A673 (cell line): ENCODE measurements at regions not wholly inside any gene's neighbourhood (a gene's known extent, or its start where the extent isn't known, plus 50 kb on each side); places are given as distances from the start of the nearest gene placed in this dataset.

Source experiments
- BruUV-seq: library from RNA; stranded (reverse); fragments of 400-500 nt; replicated peaks from 2 replicates; lab custom pipeline; 2021; lab: Mats Ljungman, UMichigan
- CTCF ChIA-PET: fragments of 300-600 bp; sonication (Branson Sonifier 250); formaldehyde crosslinking; loops from one replicate; lab custom pipeline; 2022; ENCODE audit warnings: antibody characterized with exemption; lab: Charles Lee
- POLR2A ChIA-PET: fragments of 300-600 bp; sonication (Branson Sonifier 250); formaldehyde crosslinking; loops from one replicate; lab custom pipeline; 2022; ENCODE audit warnings: antibody characterized with exemption; ENCODE audit not compliant: low non-redundant PET; lab: Charles Lee
- DNase-seq: peaks from one replicate; pipeline ENCODE4 v3.0.0-alpha.2; 2015; ENCODE audit warnings: low spot score
- H3K27ac ChIP-seq: fragments of 200-600 bp; sonication (generic); 2 replicates; pipeline ENCODE4 v1.5.1; 2016; ENCODE audit warnings: mixed run types, low read depth, mild to moderate bottlenecking, mixed read lengths, antibody characterized with exemption, low read length; ENCODE audit not compliant: poor library complexity, severe bottlenecking
- H3K27me3 ChIP-seq: fragments of 200-600 bp; sonication (generic); replicated peaks from 2 replicates; pipeline ENCODE4 v1.6.1; 2017; ENCODE audit warnings: mixed run types, low read depth, mild to moderate bottlenecking, mixed read lengths, antibody characterized with exemption, low read length; ENCODE audit not compliant: insufficient read depth, poor library complexity
- H3K36me3 ChIP-seq: fragments of 200-600 bp; sonication (generic); 2 replicates; pipeline ENCODE4 v1.6.1; 2016; ENCODE audit warnings: mixed run types, mild to moderate bottlenecking, mixed read lengths, antibody characterized with exemption, low read length; ENCODE audit not compliant: insufficient read depth, poor library complexity, severe bottlenecking
- H3K4me1 ChIP-seq: fragments of 200-600 bp; sonication (generic); 2 replicates; pipeline ENCODE4 v1.6.1; 2017; ENCODE audit warnings: mixed run types, mild to moderate bottlenecking, mixed read lengths, antibody characterized with exemption, low read length; ENCODE audit not compliant: insufficient read depth, poor library complexity, severe bottlenecking
- H3K4me3 ChIP-seq: fragments of 200-600 bp; sonication (generic); 2 replicates; pipeline ENCODE4 v1.5.1; 2016; ENCODE audit warnings: low read depth, mixed run types, mild to moderate bottlenecking, mixed read lengths, low read length; ENCODE audit not compliant: poor library complexity, severe bottlenecking
- H3K9me3 ChIP-seq: fragments of 200-600 bp; sonication (generic); 2 replicates; pipeline ENCODE4 v1.6.1; 2016; ENCODE audit warnings: mixed run types, low read depth, mild to moderate bottlenecking, mixed read lengths, antibody characterized with exemption, low read length; ENCODE audit not compliant: poor library complexity, severe bottlenecking
- EZH2 ChIP-seq: fragments of 200-600 bp; sonication (generic); IDR thresholded peaks from 2 replicates; pipeline ENCODE4 v1.6.1; 2017; ENCODE audit warnings: borderline replicate concordance, low read depth, mild to moderate bottlenecking, mixed read lengths, antibody characterized with exemption, low read length; ENCODE audit not compliant: poor library complexity, severe bottlenecking
- intact Hi-C: fragments of 100-400 bp; cut with micrococcal nuclease; formaldehyde crosslinking; loops from one replicate; pipeline ENCODE4 v1.10.0; 2022; ENCODE audit not compliant: unreplicated experiment
- TF ChIP-seq, protein P1 (sequence below): fragments of 300-800, 200-600 bp; sonication (generic); conservative IDR thresholded peaks from 2 replicates; pipeline ENCODE4 v1.5.1; 2017; ENCODE audit warnings: low read depth, mild to moderate bottlenecking, antibody characterized with exemption, low read length, moderate library complexity, mixed read lengths

DNA sequence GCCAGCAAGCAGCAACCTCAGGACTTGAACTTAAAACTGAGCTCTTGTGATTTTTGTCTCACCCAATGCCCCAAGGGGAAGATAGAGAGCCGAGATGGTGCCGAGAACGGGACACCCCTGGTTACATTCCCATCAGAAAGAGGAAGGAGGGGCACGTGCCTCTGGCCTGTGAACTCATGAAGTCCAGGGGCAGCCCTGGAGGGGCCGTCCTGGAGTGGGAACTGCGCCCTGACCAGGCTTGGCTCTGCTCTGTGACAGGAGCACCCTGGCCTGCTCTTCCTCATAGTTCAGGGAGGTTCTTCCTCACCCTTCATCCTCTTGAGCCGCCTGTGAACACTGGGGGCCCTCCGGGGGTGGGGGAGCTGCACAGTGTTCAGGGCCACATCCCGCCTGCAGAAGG is 130.3 kb upstream of the FOXF1 start:
- Histone ChIP-seq H3K4me1 (no peaks in the 10 kb centered on the region), H3K9me3 (no peaks in the 10 kb centered on the region), H3K36me3 (no peaks in the 10 kb centered on the region), H3K27ac (no peak overlapping the region), H3K4me3 (no peak overlapping the region), H3K27me3 (peaks cover 39% of the 10 kb centered on the region)
- BruUV-seq = no TSS peak
- DNase-seq = no peak
- intact Hi-C loops = no loop called here
- POLR2A ChIA-PET = no interaction called here
- no peak for TF ChIP-seq EZH2
- TF ChIP-seq, protein P1, sequence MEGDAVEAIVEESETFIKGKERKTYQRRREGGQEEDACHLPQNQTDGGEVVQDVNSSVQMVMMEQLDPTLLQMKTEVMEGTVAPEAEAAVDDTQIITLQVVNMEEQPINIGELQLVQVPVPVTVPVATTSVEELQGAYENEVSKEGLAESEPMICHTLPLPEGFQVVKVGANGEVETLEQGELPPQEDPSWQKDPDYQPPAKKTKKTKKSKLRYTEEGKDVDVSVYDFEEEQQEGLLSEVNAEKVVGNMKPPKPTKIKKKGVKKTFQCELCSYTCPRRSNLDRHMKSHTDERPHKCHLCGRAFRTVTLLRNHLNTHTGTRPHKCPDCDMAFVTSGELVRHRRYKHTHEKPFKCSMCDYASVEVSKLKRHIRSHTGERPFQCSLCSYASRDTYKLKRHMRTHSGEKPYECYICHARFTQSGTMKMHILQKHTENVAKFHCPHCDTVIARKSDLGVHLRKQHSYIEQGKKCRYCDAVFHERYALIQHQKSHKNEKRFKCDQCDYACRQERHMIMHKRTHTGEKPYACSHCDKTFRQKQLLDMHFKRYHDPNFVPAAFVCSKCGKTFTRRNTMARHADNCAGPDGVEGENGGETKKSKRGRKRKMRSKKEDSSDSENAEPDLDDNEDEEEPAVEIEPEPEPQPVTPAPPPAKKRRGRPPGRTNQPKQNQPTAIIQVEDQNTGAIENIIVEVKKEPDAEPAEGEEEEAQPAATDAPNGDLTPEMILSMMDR = no peak
- CTCF ChIA-PET = no interaction called here

- POLR2A ChIA-PET = no interaction called here
Measured at GRCh38 chr16:86381491-86381890, 128.8 kb upstream of the FOXF1 start.

GRCh38 chr16:86382067-86382773 is 128.1 kb upstream of the FOXF1 start:
- Histone ChIP-seq H3K4me3 (no peak overlapping the region), H3K4me1 (no peaks in the 10 kb centered on the region), H3K27me3 (peaks cover 32% of the 10 kb centered on the region), H3K27ac (no peak overlapping the region), H3K9me3 (no peaks in the 10 kb centered on the region), H3K36me3 (no peaks in the 10 kb centered on the region)
- ChIA-PET CTCF (no interaction called here), POLR2A (no interaction called here)
- intact Hi-C loops = no loop called here
- TF ChIP-seq, protein P1 = no peak
- TF ChIP-seq EZH2 = no peak
- no TSS peak for BruUV-seq
- DNase-seq = no peak

More at GRCh38 chr16:86381491-86381890, 128.8 kb upstream of the FOXF1 start:
- H3K4me3 ChIP-seq = no peak overlapping the region
- no peaks in the 10 kb centered on the region for H3K9me3 ChIP-seq
- intact Hi-C loops = no loop called here
- DNase-seq = no peak
- no TSS peak for BruUV-seq
- TF ChIP-seq, protein P1 = no peak
- TF ChIP-seq EZH2 = no peak
- no peaks in the 10 kb centered on the region for H3K4me1 ChIP-seq
- CTCF ChIA-PET = no interaction called here
- no peaks in the 10 kb centered on the region for H3K36me3 ChIP-seq
- no peak overlapping the region for H3K27ac ChIP-seq
- peaks cover 30% of the 10 kb centered on the region for H3K27me3 ChIP-seq
